PC-9 (cell line): ENCODE measurements at regions not wholly inside any gene's neighbourhood (a gene's known extent, or its start where the extent isn't known, plus 50 kb on each side); places are given as distances from the start of the nearest gene placed in this dataset.

ENCODE experiments used
- BruUV-seq: library from RNA; stranded (reverse); fragments of 400-500 nt; replicated peaks from 2 replicates; lab custom pipeline; 2021; lab: Mats Ljungman, UMichigan
- CTCF ChIA-PET: fragments of 300-600 bp; sonication (Branson Sonifier 250); formaldehyde crosslinking; loops from one replicate; lab custom pipeline; 2022; ENCODE audit warnings: antibody characterized with exemption; lab: Charles Lee
- POLR2A ChIA-PET: fragments of 300-600 bp; sonication (Branson Sonifier 250); formaldehyde crosslinking; loops from one replicate; lab custom pipeline; 2022; ENCODE audit warnings: antibody characterized with exemption; ENCODE audit not compliant: unreplicated experiment; lab: Charles Lee
- DNase-seq, 2 experiments: peaks; one replicate each; pipeline versions ENCODE4 v3.0.0 to v3.0.0-alpha.2; 2015 to 2022; ENCODE audit warnings: mixed read lengths in 1 of 2
- H2AFZ ChIP-seq: fragments of 200-600 bp; sonication (generic); 2 replicates; pipeline ENCODE4 v1.8.1; 2017; ENCODE audit warnings: antibody characterized with exemption
- H3F3A ChIP-seq: fragments of 200-600 bp; sonication (generic); 2 replicates; pipeline ENCODE4 v1.8.1; 2017; ENCODE audit warnings: antibody characterized with exemption, mild to moderate bottlenecking, low read depth; ENCODE audit not compliant: insufficient read depth
- H3K27ac ChIP-seq: fragments of 200-600 bp; sonication (generic); 2 replicates; pipeline ENCODE4 v1.6.1; 2016; ENCODE audit warnings: mixed run types
- H3K27me3 ChIP-seq: fragments of 200-600 bp; sonication (generic); 2 replicates; pipeline ENCODE4 v1.6.1; 2016; ENCODE audit warnings: low read depth, mixed run types; ENCODE audit not compliant: insufficient read depth
- H3K36me3 ChIP-seq: fragments of 200-600 bp; sonication (generic); 2 replicates; pipeline ENCODE4 v1.6.1; 2016; ENCODE audit warnings: low read depth, mixed run types
- H3K4me1 ChIP-seq: fragments of 200-600 bp; sonication (generic); replicated peaks from 2 replicates; pipeline ENCODE4 v1.6.1; 2016; ENCODE audit warnings: mixed run types; ENCODE audit not compliant: insufficient read depth
- H3K4me2 ChIP-seq: fragments of 200-600 bp; sonication (generic); 2 replicates; pipeline ENCODE4 v1.6.1; 2017; ENCODE audit warnings: mixed run types
- H3K4me3 ChIP-seq: fragments of 200-600 bp; sonication (generic); 2 replicates; pipeline ENCODE4 v1.6.1; 2016; ENCODE audit warnings: mixed run types
- H3K79me2 ChIP-seq: fragments of 200-600 bp; sonication (generic); 2 replicates; pipeline ENCODE4 v1.6.1; 2017; ENCODE audit warnings: low read depth, mixed run types
- H3K9me2 ChIP-seq: fragments of 200-600 bp; sonication (generic); 2 replicates; pipeline ENCODE4 v1.8.1; 2017; ENCODE audit warnings: mild to moderate bottlenecking; ENCODE audit not compliant: insufficient read depth
- H3K9me3 ChIP-seq: fragments of 200-600 bp; sonication (generic); 2 replicates; pipeline ENCODE4 v1.8.1; 2016; ENCODE audit warnings: low read depth; ENCODE audit not compliant: insufficient read depth
- H4K20me1 ChIP-seq: fragments of 200-600 bp; sonication (generic); 2 replicates; pipeline ENCODE4 v1.8.1; 2017; ENCODE audit not compliant: insufficient read depth
- CTCF ChIP-seq: fragments of 200-600 bp; sonication (generic); conservative IDR thresholded peaks from 2 replicates; pipeline ENCODE4 v1.6.1; 2017; ENCODE audit warnings: mixed run types, antibody characterized with exemption, mild to moderate bottlenecking, moderate library complexity
- EZH2 ChIP-seq: fragments of 200-600 bp; sonication (generic); IDR thresholded peaks from 2 replicates; pipeline ENCODE4 v1.8.0; 2017; ENCODE audit warnings: antibody characterized with exemption, low read depth
- intact Hi-C: fragments of 100-400 bp; cut with micrococcal nuclease; formaldehyde crosslinking; loops from one replicate; pipeline ENCODE4 v1.10.0; 2022; ENCODE audit not compliant: unreplicated experiment

GRCh38 chr1:213564215-213564659 lies 423.5 kb upstream of the PROX1 start:
- no peak for DNase-seq
- no peak overlapping the region for H3K4me3 ChIP-seq
- intact Hi-C loops, result loop anchor here (5.0 to 10.0 kb wide), 2 partner anchors 319 to 763 kb away; no protein-coding TSS in a partner anchor
- CTCF ChIA-PET, result no interaction called here
- H3K9me2 ChIP-seq, result no peaks in the 10 kb centered on the region
- H2AFZ ChIP-seq, result no peak overlapping the region
- H4K20me1 ChIP-seq, result no peaks in the 10 kb centered on the region
- TF ChIP-seq CTCF (peak; percentile 60), EZH2 (no peak)
- H3K9me3 ChIP-seq, result peaks cover 26% of the 10 kb centered on the region; the same call in 1 of the 2 replicates
- H3K27me3 ChIP-seq, result no peaks in the 10 kb centered on the region
- H3K79me2 ChIP-seq, result no peaks in the 10 kb centered on the region
- POLR2A ChIA-PET, result no interaction called here
- peaks cover 17% of the 10 kb centered on the region for H3K4me1 ChIP-seq
- no peaks in the 10 kb centered on the region for H3K36me3 ChIP-seq
- peaks cover 16% of the 10 kb centered on the region for H3F3A ChIP-seq
- no peak overlapping the region for H3K27ac ChIP-seq
- BruUV-seq, result no TSS peak
- no peak overlapping the region for H3K4me2 ChIP-seq

- ChIA-PET CTCF (no interaction called here), POLR2A (interaction anchor here (0.7 kb wide), 1 partner anchor 126 kb away, joined by 4 read pairs; no protein-coding TSS in a partner anchor)
- H3K4me1 ChIP-seq, result peaks cover 46% of the 10 kb centered on the region
- H3K4me3 ChIP-seq, result no peak overlapping the region
- peak overlapping the region; percentile 96 for H3K27ac ChIP-seq
- TF ChIP-seq EZH2 (no peak), CTCF (no peak)
- no peak overlapping the region for H2AFZ ChIP-seq
- intact Hi-C loops, result loop anchor here (10.0 kb wide), 1 partner anchor 324 kb away; no protein-coding TSS in a partner anchor
- H4K20me1 ChIP-seq, result no peaks in the 10 kb centered on the region
- no peaks in the 10 kb centered on the region for H3K79me2 ChIP-seq
- H3K9me3 ChIP-seq, result peaks cover 11% of the 10 kb centered on the region; the same call in 1 of the 2 replicates
- H3F3A ChIP-seq, result peaks cover 39% of the 10 kb centered on the region
- H3K4me2 ChIP-seq, result peak overlapping the region; percentile 61
- BruUV-seq, result no TSS peak
- H3K9me2 ChIP-seq, result no peaks in the 10 kb centered on the region
- H3K27me3 ChIP-seq, result no peaks in the 10 kb centered on the region
- H3K36me3 ChIP-seq, result no peaks in the 10 kb centered on the region
- peak in 1 of 2 experiments; percentile 98 for DNase-seq
These were observed 418.6 kb upstream of the PROX1 start for GRCh38 chr1:213568929-213569815.

GRCh38 chr1:213569816-213570150 lies 418.0 kb upstream of the PROX1 start:
- H3K27me3 ChIP-seq, result no peaks in the 10 kb centered on the region
- intact Hi-C loops, result loop anchor here (10.0 kb wide), 1 partner anchor 325 kb away; no protein-coding TSS in a partner anchor
- ChIA-PET POLR2A (no interaction called here), CTCF (no interaction called here)
- no peaks in the 10 kb centered on the region for H3K9me2 ChIP-seq
- no peaks in the 10 kb centered on the region for H3K36me3 ChIP-seq
- TF ChIP-seq CTCF (no peak), EZH2 (no peak)
- peak overlapping the region; percentile 96 for H3K27ac ChIP-seq
- peaks cover 46% of the 10 kb centered on the region for H3K4me1 ChIP-seq
- no TSS peak for BruUV-seq
- no peak overlapping the region for H3K4me3 ChIP-seq
- H3K4me2 ChIP-seq, result peak overlapping the region; percentile 61
- no peaks in the 10 kb centered on the region for H4K20me1 ChIP-seq
- peaks cover 10% of the 10 kb centered on the region; the same call in 1 of the 2 replicates for H3K9me3 ChIP-seq
- no peak overlapping the region for H2AFZ ChIP-seq
- H3K79me2 ChIP-seq, result no peaks in the 10 kb centered on the region
- DNase-seq, result no peak
- peaks cover 39% of the 10 kb centered on the region for H3F3A ChIP-seq
